GM19397 (cell line): ENCODE measurements at regions not wholly inside any gene's neighbourhood (a gene's known extent, or its start where the extent isn't known, plus 50 kb on each side); places are given as distances from the start of the nearest gene placed in this dataset.
"Not testable (repeated sequence)": the region's sequence is repeated elsewhere in the genome, so short reads cannot be mapped to it uniquely, and the experiment has no call there.

Source experiments
- ATAC-seq: cut with Tn5 transposase; IDR thresholded peaks from one replicate; pipeline ENCODE4 v1.9.1; 2021; ENCODE audit warnings: mild to moderate bottlenecking, moderate library complexity; ENCODE audit not compliant: unreplicated experiment

DNA sequence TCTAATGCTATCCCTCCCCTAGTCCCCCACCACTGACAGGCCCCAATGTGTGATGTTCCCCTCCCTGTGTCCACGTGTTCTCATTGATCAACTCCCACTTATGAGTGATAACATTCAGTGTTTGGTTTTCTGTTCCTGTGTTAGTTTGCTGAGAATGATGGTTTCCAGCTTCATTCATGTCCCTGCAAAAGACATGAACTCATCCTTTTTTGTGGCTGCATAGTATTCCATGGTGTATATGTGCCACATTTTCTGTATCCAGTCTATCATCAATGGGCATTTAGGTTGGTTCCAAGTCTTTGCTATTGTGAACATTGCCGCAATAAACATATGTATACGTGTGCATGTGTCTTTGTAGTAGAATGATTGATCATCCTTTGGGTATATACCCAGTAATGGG, 153.1 kb downstream of the OR13H1 start:
- ATAC-seq: not testable (repeated sequence)

DNA sequence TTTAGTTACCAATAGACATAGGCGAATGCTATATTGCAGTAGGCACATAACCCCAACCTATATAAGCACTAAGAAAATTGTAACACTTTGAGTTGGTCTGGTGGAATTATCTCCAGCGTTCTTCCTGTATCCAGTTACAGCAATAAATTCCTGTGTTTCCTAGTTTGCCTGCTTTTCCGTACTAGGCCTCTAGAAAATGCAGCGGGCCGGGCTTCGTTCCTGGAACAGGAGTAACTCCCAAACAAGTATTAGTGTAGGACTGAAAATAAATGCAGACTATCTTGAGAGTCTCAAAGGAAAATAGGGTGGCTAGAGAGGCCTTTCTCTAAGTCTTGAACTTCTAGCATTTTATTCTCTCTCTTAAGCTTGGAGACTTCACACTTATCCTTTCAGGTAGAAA, 159.8 kb downstream of the OR13H1 start:
- ATAC-seq: no peak

DNA sequence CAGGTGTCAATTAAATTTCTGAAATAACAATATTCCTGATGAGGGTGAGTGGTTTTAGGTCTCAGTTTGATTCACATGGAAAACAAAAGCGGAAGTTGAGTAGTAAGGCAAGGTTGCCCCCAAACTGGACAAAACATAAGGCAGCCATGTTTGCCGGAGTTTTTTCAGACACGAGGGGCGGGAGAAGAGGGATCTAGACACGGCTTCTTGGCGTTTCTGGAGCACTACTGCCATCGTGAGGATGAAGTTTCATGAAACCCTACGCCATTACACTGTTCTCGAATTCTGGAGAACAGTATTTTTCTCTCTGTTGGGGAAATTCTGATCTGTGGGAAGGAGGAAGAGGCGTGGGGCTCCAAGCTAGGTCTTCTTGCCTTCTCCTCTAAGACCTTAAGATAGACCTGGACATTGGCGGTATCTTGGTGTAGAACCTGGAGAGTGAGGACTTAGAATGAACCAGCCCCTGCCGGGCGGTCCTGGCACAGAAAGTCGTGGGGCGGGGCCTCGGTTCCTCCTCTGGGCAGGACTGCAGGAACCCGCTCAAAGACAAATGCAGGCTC, 160.3 kb downstream of the OR13H1 start:
- ATAC-seq: no peak

DNA sequence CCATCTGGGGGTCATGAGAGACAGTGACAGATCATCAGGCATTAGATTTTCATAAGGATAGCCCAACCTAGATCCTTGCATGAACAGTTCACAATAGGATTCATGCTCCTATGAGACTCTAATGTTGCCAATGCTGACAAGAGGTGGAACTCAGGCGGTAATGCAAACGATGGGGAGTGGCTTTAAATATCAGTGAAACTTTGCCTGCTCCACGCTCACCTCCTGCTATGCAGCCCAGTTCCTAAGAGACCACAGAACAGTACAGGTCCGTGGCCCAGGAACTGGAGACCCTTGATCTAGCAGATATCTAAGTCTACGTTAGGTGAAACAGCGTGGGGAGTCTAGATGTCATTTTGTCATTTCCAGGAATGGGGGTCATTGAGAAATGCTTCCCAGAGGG, 165.7 kb downstream of the OR13H1 start:
- no peak for ATAC-seq

DNA sequence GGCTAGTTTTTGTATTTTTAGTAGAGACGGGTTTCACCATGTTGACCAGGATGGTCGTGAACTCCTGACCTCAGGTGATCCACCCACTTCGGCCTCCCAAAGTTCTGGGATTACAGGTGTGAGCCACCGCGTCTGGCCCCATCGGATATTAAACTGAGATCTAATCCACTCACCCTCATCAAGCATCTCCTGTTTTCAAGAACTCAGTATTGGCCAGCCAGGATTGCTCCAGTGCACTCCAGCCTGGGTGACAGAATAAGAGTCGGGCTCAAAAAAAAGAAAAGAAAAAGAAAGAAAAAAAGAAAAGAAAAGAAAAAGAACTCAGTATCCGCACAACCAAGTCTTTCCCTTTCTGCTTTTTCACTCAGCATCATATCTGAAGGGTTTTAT, 167.6 kb downstream of the OR13H1 start:
- no peak for ATAC-seq

DNA sequence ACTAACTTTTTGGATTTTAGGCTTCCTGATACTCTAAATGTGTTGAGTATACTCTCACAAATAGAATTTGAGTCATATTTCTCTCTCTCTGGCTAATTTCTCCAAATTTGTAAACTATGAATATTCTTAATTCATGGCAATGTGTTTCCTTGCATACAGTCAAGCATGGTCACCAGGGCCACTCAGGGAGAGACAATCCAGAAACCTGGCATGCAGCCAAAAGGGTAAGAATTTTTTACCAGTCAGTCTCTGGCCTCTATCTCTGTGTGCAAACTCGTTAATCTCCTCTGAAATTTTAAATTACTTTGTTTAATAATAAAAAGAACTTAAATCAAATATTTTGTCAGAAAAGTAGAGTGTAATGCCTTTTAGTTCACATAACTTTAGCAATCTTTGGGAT, 179.8 kb downstream of the OR13H1 start:
- no peak for ATAC-seq

DNA sequence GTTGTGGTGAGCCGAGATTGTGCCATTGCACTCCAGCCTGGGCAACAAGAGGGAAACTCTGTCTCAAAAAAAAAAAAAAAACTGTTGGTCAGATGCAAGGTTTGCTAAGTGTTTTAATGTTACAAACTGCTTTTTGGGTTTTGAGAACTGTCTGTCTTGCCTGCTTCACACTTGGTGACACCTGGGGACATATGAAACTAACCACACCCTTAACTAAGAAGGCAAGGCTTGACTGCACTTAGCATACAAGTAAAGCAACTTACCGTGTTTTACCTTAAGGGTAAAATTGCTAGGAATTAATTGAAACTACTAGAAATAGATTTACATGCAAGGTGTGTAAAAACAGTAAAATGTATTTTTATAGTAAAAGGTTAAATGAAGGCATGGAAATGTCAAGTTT, 180.4 kb downstream of the OR13H1 start:
- no peak for ATAC-seq

DNA sequence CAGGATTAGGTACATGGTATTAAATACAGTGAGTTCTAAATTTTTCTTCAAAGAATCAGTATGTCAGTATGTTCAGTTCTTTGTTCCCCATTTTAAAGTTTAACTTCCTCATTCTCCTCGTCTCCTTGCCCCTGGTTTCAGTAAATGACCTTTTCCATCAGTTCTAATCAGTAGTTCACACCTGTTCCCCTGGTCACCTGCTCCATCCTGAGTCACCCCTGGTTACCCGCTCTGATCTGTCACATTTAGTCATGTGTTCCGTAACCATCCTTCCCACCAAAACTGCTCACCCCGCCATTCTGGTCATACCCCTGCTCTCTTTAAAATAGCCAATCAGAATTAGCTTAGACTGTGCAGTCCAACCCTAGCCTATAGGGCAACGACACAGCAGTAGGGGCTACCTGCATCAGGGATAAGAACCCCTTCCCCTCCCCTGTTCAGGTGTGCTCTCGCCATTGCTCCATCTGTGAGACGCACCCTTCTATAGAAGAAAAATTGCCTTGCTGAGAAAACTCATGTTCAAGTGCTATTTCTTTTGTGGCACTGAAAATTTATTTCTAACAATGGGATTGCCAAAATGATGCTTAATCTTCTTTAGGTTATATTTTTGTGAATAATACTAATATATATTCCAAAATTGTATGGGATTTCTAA, 181.3 kb downstream of the OR13H1 start:
- no peak for ATAC-seq

DNA sequence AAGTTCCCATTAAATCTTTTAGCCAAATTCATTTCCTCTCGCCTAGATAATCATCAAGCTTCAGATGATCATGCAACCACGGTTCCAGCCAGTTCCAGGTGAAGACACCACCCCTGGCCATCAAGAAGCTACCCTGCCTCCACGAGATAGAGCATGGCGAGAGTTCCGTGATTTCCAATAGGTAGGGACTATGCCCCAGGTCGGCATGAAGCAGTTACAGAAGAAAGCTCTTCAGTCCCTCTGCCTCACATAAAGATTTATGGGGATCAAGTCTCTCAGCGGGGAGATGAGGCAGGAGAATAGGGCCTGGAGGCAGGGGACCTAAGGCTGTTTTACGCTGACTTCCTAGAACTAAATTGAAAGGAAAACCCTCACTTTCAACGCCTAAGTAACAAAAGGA, 183.9 kb downstream of the OR13H1 start:
- no peak for ATAC-seq

DNA sequence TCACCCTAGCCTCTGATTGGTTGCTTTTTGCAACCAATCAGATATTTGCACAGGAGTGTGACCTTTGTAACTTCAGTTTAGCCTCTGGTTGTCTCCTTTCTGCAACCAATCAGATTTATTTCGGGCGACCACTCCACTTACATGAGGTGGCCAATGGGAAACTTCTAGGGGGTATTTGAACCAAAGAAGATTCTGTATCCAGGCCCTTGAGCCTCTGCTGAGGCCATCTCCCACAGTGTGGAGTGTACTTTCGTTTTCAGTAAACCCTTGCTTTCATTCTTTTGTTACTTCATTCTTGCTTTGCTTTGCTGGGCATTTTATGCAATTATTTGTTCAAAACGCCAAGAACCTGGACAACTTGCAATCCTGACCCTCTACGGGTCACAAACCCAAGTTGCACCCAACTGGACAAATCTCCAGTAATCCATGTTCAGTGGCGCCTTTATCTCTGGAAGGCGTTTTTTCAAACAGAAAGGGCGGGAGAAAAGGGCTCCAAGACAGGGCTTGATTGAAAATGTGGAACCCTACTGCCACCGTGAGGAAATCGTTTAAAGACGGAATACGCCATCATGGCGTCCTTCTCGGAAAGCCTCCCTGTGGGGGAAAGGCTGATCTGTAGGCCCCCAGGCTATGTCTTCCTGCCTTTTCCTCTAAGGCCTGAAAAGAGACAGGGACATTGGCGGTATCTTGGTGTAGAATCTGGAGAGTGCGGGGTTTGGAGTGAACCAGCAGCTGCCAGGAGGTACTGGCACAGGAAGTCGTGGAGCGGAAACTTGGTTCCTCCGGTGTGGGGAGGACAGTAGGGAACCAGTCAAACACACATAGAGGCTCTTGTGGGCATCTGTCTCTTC, 184.6 kb downstream of the OR13H1 start:
- no peak for ATAC-seq

DNA sequence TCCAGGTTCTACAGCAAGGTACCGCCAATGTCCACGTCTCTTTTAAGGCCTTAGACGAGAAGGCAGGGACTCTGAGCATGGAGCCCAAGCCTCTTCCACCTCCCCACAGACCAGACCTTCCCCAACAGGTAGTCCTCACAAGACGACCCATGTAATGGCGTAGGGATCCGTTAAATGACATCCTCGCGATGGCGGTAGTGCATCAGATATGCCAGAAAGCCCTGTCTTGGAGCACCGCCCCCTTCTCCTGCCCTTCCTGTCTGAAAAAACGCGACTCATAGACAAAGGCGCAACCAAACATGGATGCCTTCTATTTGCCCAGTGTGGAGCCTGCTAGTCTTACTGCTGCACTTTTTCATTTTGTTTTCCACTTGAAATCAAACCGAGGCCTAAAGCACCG, 185.4 kb downstream of the OR13H1 start:
- no peak for ATAC-seq

DNA sequence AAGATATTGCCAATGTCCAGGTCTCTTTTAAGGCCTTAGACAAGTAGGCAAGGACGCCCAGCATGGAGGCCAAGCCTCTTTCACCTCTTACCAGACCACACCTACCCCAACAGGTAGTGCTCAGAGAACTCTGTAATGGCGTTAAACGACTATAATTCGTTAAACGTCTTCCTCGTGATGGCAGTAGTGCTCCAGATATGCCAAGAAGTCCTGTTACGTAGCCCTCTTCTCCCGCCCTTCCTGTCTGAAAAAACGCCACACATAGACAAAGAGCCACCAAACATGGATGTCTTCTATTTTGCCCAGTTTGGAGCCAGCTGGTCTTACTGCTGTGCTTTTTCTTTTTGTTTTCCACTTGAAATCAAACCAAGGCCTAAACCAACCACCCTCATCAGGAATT, 190.7 kb downstream of the OR13H1 start:
- ATAC-seq: no peak

DNA sequence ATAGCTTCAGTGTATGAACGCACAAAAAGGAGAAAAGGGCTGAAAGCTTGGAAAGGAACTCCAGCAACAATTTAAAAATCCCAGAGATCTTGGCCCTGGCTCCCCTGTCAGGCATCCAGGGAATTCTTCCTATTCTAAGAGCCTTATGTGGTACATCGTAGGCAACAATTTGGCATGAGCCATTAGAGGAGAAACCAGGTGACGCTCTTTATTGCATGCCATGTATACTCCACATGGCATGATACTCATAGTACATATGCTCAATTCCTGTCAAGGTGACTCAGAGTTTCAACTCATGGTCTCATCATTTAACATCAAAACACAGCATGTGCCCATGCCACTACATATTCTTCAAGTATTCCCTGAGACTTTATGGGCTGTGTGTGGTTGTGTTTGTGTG, 191.3 kb downstream of the OR13H1 start:
- no peak for ATAC-seq

DNA sequence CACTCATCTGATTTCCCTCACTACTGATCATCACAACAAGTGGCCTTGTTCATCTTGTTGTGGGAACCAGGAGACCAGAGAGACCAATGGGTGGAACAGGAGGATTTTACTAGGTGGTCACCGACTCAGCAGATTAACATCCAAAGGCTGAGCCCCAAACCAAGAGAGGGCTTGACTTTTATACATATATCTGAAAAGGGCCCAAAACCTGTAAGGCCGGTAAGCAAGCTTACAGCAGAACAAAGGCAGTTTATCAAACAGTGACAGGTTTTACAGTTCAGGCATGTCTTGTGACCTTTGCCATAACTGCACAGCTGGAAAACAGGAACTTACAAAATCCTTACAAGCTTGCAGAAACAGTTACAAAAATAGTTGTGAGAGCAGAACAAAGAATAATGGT, 195.9 kb downstream of the OR13H1 start:
- ATAC-seq: no peak

DNA sequence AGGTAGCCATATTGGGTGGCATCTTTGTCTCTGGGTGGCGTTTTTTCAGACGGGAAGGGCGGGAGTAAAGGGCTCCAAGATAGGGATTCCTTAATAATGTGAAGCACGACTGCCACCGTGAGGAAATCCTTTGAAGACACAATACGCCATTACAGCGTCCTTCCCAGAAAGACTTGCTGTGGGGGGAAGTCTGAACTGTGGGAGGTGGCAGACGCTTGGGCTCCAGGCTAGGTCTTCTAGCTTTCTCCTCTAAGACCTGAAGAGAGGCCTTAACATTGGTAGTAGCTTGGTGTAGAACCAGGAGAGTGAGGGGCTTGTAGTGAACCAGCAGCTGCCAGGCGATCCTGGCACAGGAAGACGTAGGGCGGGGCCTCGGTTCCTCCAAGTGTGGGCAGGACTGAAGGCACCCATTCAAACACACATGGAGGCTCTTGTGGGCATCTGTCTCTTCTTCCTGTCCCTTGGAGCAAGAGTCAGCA, 197.3 kb downstream of the OR13H1 start:
- no peak for ATAC-seq

DNA sequence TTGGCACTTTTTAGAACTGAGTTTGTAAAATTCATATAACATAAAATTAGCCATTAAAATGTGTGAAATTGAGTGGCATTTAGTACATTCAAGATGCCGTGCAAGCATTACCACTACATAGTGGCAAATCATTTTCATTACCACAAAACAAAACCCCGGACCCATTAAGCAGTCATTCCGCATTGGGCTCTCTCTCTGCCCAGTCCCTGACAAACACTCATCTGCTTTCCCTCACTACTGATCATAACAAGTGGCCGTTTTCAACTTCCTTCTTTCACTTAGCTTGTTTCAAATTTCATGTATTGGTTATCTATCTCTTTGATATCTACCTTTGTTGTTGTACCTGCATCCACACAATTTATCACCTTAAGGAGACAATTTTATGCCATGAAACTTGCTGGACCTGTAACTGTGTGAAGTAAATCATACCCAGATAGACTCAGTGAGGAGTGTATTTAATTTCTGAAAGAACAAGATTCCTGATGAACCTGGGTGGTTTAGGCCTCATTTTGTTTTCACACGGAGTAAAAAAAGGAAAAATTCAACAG, 202.1 kb downstream of the OR13H1 start:
- no peak for ATAC-seq

DNA sequence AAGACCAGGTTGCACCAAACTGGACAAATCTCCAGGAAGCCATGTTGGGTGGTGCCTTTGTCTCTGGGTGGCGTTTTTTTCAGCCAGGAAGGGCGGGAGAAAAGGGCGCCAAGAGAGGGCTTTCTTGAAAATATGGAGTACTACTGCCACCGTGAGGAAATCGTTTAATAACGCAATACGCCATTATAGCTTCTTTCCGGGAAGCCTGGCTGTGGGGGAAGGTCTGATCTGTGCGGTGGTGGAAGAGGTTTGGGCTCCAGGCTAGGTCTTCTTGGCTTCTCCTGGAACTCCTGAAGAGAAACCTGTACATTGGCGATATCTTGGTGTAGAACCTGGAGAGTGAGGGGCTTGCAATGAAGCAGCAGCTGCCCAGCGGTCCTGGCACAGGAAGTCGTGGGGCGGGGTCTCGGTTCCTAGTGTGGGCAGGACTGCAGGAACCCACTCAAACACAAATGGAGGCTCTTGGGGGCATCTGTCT, 202.7 kb downstream of the OR13H1 start:
- ATAC-seq: no peak

DNA sequence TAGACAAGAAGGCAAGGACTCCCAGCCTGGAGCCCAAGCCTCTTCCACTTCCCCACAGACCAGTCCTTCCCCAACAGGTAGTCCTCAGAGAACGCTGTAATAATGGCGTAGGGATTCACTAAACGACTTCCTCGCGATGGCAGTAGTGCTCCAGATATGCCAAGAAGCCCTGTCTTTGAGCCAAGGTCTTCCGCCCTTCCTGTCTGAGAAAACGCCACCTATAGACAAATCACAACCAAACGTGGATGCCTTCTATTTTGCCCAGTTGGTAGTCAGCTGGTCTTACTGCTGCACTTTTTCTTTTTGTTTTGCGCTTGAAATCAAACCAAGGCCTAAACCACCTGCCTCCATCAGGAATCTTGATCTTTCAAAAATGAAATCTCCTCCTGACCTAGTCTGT, 203.3 kb downstream of the OR13H1 start:
- no peak for ATAC-seq

DNA sequence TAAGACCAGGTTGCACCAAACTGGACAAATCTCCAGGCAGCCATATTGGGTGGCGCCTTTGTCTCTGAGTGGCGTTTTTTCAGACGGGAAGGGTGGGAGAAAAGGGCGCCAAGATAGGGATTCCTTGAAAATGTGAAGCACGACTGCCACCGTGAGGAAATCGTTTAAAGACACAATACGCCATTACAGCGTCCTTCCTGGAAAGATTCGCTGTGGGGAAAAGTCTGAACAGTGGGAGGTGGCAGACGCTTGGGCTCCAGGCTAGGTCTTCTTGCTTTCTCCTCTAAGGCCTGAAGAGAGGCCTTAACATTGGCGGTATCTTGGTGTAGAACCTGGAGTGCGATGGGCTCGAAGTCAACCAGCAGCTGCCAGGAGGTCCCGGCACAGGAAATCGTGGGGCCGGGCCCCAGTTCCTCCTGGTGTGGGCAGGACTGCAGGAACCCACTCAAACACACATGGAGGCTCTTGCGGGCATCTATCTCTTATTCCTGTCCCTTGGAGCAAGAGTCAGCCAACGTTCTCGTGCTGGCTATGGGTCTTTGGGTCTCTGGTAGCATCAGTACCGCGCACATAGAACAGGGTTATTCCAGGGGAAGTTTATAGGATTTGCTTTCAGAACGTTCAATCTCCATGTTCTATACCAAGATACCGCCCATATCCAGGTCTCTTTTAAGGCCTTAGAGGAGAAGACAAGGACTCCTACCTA, 208.8 kb downstream of the OR13H1 start:
- no peak for ATAC-seq

DNA sequence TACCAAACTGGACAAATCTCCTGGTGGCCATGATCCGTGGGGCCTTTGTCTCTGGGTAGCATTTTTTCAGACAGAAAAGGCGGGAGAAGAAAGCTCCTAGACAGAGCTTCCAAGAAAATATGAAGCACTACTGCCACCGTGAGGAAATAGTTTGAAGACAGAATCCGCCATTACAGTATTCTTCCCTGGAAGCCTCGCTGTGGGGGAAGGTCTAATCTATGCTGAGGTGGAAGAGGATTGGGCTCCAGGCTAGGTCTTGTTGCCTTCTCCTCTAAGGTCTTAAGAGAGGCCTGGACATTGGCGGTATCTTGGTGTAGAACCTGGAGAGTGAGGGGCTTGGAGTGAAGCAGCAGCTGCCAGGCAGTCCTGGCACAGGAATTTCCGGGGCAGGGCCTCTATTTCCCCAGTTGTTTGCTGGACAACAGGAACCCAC, 218.9 kb downstream of the OR13H1 start:
- no peak for ATAC-seq

DNA sequence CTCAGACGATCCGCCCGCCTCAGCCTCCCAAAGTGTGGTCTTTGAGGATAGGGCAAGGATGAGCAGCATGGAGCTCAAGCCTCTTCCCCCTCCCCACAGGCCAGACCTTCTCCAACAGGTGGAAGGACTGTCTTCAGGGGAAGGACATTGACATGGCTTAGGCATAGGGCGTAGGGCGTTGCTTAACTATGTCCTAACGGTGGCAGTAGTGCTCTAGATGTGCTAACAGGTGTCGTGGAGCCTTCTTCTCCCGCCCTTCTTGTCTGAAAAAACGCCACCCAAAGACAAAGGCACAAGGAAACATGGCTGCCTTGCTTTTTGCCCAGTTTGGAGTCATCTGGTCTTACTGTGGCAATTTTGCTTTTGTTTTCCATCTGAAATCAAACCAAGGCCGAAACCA, 219.8 kb downstream of the OR13H1 start:
- no peak for ATAC-seq
